ENCODE measurements at regions not wholly inside any gene's neighbourhood (a gene's known extent, or its start where the extent isn't known, plus 50 kb on each side); places are given as distances from the start of the nearest gene placed in this dataset.
A peak's percentile ranks its signal among the peaks of the same experiment; 100 is the strongest.

- H3K27me3 ChIP-seq (ENCODE audit: insufficient read depth, low read length): no peaks in the 10 kb centered on the region
- no peak overlapping the region for H3K4me3 ChIP-seq (ENCODE audit: low read depth, low read length)
- H3K79me2 ChIP-seq (ENCODE audit: control insufficient read depth, insufficient read depth, low read length, unreplicated experiment): no peaks in the 10 kb centered on the region
- no peaks in the 10 kb centered on the region for H3K4me1 ChIP-seq (ENCODE audit: control insufficient read depth, insufficient read depth, low read length, unreplicated experiment)
- no peaks in the 10 kb centered on the region for H3K36me3 ChIP-seq (ENCODE audit: insufficient read depth, low read length)
- no peak overlapping the region for H3K27ac ChIP-seq (ENCODE audit: low read depth, low read length)
- H2AFZ ChIP-seq (ENCODE audit: low read length, unreplicated experiment): no peak overlapping the region
These were observed 261.8 kb upstream of the TNC start for GRCh38 chr9:115379719-115380118.

- Histone ChIP-seq H3K4me1 (ENCODE audit: control insufficient read depth, insufficient read depth, low read length, unreplicated experiment) (no peaks in the 10 kb centered on the region), H3K36me3 (ENCODE audit: insufficient read depth, low read length) (no peaks in the 10 kb centered on the region), H3K79me2 (ENCODE audit: control insufficient read depth, insufficient read depth, low read length, unreplicated experiment) (no peaks in the 10 kb centered on the region), H3K27ac (ENCODE audit: low read depth, low read length) (no peak overlapping the region), H3K4me3 (ENCODE audit: low read depth, low read length) (no peak overlapping the region), H2AFZ (ENCODE audit: low read length, unreplicated experiment) (no peak overlapping the region), H3K27me3 (ENCODE audit: insufficient read depth, low read length) (no peaks in the 10 kb centered on the region)
These were observed 264.9 kb upstream of the TNC start for GRCh38 chr9:115382865-115383264.

DNA sequence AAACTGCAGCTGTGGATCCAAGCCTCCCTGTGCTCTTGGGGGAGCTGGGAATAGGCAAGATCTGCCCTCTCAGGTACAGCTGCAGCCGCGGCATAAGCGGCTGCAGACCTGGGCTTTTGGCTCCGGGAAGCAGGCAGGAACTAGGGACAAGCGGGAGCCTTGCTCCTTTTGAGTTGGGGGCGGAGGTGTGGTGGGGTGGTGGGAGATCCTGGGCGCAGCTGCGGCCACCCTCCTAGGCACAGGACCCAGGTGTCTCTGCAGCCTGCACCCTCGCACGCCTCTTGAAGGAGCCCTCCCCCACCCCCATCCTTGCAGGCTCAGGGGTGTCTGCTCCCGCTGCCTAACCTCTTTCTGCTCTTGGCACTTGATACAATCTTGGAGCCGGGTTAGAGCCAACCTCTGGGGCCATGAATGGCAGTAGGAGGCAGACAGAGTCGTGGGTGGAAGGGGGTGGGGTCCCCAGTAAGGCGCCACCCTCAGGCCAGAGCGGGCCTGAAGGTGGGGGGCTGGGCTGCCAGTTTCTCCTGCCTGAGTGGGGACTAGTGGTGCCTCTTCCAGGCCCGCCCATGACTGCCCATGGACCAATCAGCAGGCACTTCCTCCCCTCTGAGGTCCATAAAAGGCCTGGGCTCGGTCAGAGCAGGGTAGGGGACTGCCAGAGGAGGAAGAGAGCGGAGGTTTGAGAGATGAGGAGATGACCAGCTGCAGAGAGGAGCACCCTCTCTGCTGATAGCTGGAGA lies 267.6 kb upstream of the TNC start:
- Histone ChIP-seq H3K27me3 (ENCODE audit: insufficient read depth, low read length) (no peaks in the 10 kb centered on the region), H3K27ac (ENCODE audit: low read depth, low read length) (no peak overlapping the region), H3K4me1 (ENCODE audit: control insufficient read depth, insufficient read depth, low read length, unreplicated experiment) (no peaks in the 10 kb centered on the region), H3K36me3 (ENCODE audit: insufficient read depth, low read length) (no peaks in the 10 kb centered on the region), H3K4me3 (ENCODE audit: low read depth, low read length) (no peak overlapping the region), H2AFZ (ENCODE audit: low read length, unreplicated experiment) (no peak overlapping the region), H3K79me2 (ENCODE audit: control insufficient read depth, insufficient read depth, low read length, unreplicated experiment) (no peaks in the 10 kb centered on the region)

DNA sequence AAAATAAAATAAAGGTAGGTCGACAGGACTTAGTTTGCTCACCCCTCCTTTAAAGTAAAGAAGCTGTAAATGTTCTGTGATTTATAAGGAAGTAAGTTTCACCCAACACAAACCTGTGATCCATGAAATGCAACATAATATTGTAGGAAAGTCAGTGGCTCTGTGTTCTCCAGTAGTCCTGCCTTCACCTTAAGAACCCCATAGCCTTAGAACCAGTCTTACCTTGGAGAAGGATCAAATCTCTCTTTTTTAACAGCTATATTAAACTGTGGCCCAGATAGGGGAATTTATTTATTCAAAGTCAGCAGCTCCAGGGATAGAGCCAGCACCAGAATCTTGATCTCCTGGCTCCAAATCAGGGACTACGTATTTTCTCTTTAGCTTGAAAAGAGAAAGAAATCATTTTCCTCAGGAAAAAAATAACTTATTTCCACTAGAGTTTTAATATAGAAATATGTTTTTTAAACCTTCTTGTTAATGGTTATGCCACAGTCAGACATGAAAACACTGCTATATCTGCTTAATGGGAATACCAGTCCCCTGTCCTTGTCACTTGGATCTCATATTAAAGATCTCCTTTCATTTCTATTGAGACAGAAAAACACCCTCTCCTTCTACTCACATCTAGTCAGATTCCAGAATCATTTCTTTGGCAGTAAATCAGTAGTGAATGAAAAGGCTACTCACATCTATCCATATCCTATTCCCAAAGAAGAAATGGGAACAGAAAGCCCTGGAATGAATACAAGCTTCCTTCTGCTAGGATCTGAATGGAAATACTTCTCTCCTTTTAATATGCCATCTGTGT lies 269.2 kb upstream of the TNC start:
- no peak overlapping the region for H3K27ac ChIP-seq (ENCODE audit: low read depth, low read length)
- no peak overlapping the region for H2AFZ ChIP-seq (ENCODE audit: low read length, unreplicated experiment)
- H3K36me3 ChIP-seq (ENCODE audit: insufficient read depth, low read length): no peaks in the 10 kb centered on the region
- H3K79me2 ChIP-seq (ENCODE audit: control insufficient read depth, insufficient read depth, low read length, unreplicated experiment): no peaks in the 10 kb centered on the region
- H3K4me1 ChIP-seq (ENCODE audit: control insufficient read depth, insufficient read depth, low read length, unreplicated experiment): no peaks in the 10 kb centered on the region
- no peaks in the 10 kb centered on the region for H3K27me3 ChIP-seq (ENCODE audit: insufficient read depth, low read length)
- H3K4me3 ChIP-seq (ENCODE audit: low read depth, low read length): no peak overlapping the region

DNA sequence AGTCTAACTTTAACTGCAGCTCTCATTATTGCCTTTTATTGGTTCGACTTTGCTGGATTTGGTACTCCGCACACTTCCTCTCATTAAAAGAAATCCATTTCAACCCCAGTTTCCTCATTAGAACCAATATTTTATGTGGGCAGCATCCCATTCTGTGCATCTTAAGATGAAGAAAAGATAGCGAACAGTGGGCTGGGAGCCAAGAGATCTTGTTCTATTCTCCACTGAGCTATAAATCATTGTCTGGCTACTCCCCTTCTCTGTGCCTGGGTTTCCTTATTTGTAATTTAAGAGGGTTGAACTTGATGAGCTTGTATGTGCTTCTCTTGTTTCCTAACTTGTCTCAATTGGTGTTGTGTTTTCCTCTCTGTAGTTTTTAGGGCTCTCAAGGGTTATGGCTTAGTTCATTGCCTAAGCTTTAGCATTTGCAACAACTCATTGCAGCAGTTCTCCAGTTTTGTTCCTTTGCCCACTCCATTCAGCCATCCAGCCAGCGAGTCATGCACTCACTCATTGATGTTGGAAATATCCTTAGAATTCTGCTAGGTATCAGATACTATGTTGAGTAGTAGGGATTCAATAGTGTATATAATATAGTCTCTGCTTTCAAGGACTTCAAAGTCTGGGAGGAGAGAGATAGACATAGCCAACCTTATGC lies 273.3 kb upstream of the TNC start:
- no peak overlapping the region for H3K4me3 ChIP-seq (ENCODE audit: low read depth, low read length)
- H3K27ac ChIP-seq (ENCODE audit: low read depth, low read length): no peak overlapping the region
- H3K27me3 ChIP-seq (ENCODE audit: insufficient read depth, low read length): no peaks in the 10 kb centered on the region
- no peaks in the 10 kb centered on the region for H3K79me2 ChIP-seq (ENCODE audit: control insufficient read depth, insufficient read depth, low read length, unreplicated experiment)
- H2AFZ ChIP-seq (ENCODE audit: low read length, unreplicated experiment): no peak overlapping the region
- peaks cover 29% of the 10 kb centered on the region for H3K4me1 ChIP-seq (ENCODE audit: control insufficient read depth, insufficient read depth, low read length, unreplicated experiment)
- no peaks in the 10 kb centered on the region for H3K36me3 ChIP-seq (ENCODE audit: insufficient read depth, low read length)

- no peaks in the 10 kb centered on the region for H3K27me3 ChIP-seq (ENCODE audit: insufficient read depth, low read length)
- no peaks in the 10 kb centered on the region for H3K79me2 ChIP-seq (ENCODE audit: control insufficient read depth, insufficient read depth, low read length, unreplicated experiment)
These were observed 276.2 kb upstream of the TNC start for GRCh38 chr9:115393976-115394775.

GRCh38 chr9:115395511-115396021 lies 277.6 kb upstream of the TNC start:
- Histone ChIP-seq H3K79me2 (ENCODE audit: control insufficient read depth, insufficient read depth, low read length, unreplicated experiment) (no peaks in the 10 kb centered on the region), H3K4me3 (ENCODE audit: low read depth, low read length) (no peak overlapping the region), H2AFZ (ENCODE audit: low read length, unreplicated experiment) (no peak overlapping the region), H3K27me3 (ENCODE audit: insufficient read depth, low read length) (no peaks in the 10 kb centered on the region), H3K4me1 (ENCODE audit: control insufficient read depth, insufficient read depth, low read length, unreplicated experiment) (peaks cover 30% of the 10 kb centered on the region), H3K36me3 (ENCODE audit: insufficient read depth, low read length) (no peaks in the 10 kb centered on the region), H3K27ac (ENCODE audit: low read depth, low read length) (peak overlapping the region; percentile 87)

More at GRCh38 chr9:115393976-115394775, 276.2 kb upstream of the TNC start:
- Histone ChIP-seq H3K36me3 (ENCODE audit: insufficient read depth, low read length) (no peaks in the 10 kb centered on the region), H3K27ac (ENCODE audit: low read depth, low read length) (peak overlapping the region; percentile 87), H3K4me3 (ENCODE audit: low read depth, low read length) (no peak overlapping the region), H2AFZ (ENCODE audit: low read length, unreplicated experiment) (no peak overlapping the region), H3K4me1 (ENCODE audit: control insufficient read depth, insufficient read depth, low read length, unreplicated experiment) (peaks cover 30% of the 10 kb centered on the region)

DNA sequence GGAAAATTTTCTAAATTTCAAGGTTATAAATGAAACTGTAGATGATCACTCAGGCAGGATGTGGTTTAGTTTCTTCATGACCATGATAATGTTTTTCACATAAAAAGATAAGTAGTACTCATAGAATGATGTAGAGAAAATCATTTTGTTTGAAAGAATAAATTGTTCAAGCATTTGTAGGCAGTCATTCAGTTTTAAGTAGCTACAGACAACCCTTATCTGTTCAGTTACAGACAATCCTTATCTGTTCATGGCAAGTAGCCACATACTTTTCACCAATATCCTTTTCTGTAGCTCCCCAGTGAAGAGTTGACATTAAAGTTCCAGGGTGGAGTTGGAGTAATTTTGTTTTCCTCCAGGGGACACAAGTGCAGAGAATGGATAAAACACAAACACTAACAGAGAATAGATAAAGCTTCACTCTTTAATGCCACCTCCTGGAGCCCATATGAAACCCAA lies 278.1 kb upstream of the TNC start:
- no peak overlapping the region for H3K4me3 ChIP-seq (ENCODE audit: low read depth, low read length)
- H3K27ac ChIP-seq (ENCODE audit: low read depth, low read length): peak overlapping the region; percentile 46
- H3K27me3 ChIP-seq (ENCODE audit: insufficient read depth, low read length): no peaks in the 10 kb centered on the region
- H3K36me3 ChIP-seq (ENCODE audit: insufficient read depth, low read length): no peaks in the 10 kb centered on the region
- peaks cover 30% of the 10 kb centered on the region for H3K4me1 ChIP-seq (ENCODE audit: control insufficient read depth, insufficient read depth, low read length, unreplicated experiment)
- no peak overlapping the region for H2AFZ ChIP-seq (ENCODE audit: low read length, unreplicated experiment)
- no peaks in the 10 kb centered on the region for H3K79me2 ChIP-seq (ENCODE audit: control insufficient read depth, insufficient read depth, low read length, unreplicated experiment)

DNA sequence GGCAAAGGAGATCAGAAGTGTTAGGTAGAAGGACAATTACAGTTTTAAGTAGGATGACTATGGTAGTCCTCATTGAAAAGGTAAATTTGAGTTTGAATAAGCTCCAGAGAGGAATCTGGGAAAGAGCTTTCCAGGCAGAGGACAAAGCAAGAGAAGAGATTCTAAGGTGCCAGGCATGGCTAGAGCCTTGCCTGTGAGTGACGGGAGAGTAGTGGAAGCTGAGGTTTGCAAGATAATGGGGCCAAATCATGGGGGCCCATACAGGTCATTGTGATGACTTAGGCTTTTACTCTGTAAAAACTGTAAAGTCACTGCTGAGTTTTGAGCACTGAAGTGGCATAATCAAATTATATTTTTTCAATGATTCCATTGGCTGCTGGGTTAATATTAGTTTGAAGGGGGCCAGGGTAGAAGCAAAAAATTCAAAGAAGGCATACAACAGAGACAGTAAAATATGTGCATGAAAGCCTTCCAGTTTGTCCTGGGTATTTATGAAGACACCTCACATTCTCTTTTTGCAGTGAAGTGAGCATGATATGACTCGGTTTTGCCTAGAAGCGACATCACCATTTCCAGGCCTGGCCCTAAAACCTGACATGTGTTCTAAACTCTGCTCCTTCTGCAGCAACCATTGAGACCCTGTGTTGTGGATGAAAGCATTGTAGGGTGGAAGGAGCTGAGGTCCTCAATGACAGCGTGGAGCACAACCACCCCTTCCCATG lies 279.8 kb upstream of the TNC start:
- Histone ChIP-seq H3K36me3 (ENCODE audit: insufficient read depth, low read length) (no peaks in the 10 kb centered on the region), H3K4me1 (ENCODE audit: control insufficient read depth, insufficient read depth, low read length, unreplicated experiment) (peaks cover 30% of the 10 kb centered on the region), H3K4me3 (ENCODE audit: low read depth, low read length) (no peak overlapping the region), H3K79me2 (ENCODE audit: control insufficient read depth, insufficient read depth, low read length, unreplicated experiment) (no peaks in the 10 kb centered on the region), H2AFZ (ENCODE audit: low read length, unreplicated experiment) (no peak overlapping the region), H3K27ac (ENCODE audit: low read depth, low read length) (no peak overlapping the region), H3K27me3 (ENCODE audit: insufficient read depth, low read length) (no peaks in the 10 kb centered on the region)
